GM19372 (cell line): ENCODE measurements at regions not wholly inside any gene's neighbourhood (a gene's known extent, or its start where the extent isn't known, plus 50 kb on each side); places are given as distances from the start of the nearest gene placed in this dataset.

ENCODE experiments used
- ATAC-seq: cut with Tn5 transposase; IDR thresholded peaks from one replicate; pipeline ENCODE4 v1.9.1; 2021; ENCODE audit warnings: mild to moderate bottlenecking, low read depth, moderate library complexity; ENCODE audit not compliant: unreplicated experiment

DNA sequence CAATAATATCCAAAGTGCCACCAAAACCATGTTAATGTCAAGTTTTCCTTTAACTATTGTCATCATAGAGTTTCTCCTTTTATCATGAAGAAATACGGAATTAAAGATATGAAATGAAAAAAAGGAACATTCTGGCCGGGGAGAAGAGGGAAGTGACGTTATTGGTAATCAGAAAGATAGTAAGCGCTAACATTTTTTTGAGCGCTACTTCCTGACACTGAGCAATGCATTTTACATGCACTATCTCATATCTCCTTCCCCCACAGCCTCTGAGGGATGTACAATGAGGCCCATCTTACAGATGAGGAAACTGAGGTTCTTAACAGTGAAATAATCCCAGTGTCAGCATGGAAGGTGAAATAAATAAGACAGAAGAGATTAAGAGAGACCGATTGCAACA lies 410.9 kb downstream of the SOX9 start:
- ATAC-seq = no peak

DNA sequence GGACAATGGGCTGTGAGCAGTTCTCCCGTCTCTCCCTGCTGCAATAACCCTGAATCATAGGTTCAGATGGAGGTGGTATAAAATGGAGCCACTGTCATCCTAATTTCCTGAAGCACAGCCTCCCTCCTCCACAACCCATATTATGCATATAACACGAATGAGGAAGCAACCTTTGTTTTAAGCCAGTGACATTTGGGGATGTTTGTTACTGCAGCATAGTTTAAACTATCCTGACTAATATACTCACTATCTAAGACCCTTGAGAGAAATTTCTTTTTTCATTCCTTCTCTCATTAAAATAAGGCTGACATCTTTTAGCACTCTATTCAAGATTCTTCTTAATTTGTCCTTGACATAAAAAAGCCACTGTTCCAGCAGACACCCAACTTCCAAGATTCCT lies 413.4 kb downstream of the SOX9 start:
- no peak for ATAC-seq

DNA sequence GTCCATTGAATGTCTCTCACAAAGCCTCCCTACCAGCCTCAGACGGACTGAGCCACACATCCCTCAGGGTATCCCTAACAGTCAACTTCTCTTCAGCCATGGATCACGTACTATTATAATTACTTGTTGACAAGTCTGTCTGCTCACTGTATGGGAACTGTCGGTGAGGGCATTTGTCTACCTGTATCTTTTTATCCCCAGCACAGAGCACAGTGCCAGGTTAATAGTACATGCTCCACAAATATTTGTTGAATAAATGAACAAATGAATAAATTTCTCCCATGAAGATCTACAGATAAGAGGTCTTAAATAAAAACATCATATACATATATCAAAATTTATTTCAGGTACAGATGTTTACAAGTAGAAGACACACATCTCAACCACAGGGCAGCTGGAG lies 414.0 kb downstream of the SOX9 start:
- no peak for ATAC-seq

DNA sequence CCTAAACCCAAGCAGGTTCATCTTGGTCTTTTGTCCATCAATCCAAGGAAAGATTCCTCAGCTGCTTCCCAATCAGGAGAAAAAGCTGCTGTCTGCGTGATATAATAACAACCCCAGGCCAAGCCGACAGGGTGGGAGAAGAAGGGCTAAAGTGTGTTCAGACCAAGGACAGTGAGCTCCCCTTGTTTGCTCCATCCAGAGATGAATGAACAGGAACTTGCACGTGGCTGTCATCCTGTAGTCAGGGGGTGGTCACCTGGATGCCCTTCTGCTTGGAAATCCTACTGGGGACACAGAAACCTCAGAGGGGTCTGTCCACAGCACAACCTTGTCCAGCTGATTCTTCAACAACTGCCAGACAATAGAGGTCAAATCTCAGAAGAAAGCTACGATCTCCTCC lies 414.5 kb downstream of the SOX9 start:
- no peak for ATAC-seq

DNA sequence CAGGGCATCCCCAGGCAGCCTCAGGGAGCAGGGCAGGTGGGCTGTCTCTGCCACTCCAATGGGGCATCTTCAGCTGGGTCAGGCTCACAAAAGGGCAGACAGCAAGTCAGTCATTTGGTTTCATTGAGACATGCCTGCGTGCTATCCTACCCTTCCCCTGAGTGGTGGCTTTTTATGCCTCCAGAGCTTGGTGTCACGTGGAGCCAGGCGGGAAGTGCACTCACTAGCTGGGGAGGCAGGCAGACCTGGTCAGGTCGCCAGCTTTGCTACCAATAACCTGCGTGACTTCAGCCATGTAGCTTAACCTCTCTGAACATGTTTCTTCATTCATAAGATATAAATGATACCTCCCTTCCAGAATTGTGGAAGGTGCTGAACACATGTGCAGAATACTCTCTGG lies 415.0 kb downstream of the SOX9 start:
- no peak for ATAC-seq

DNA sequence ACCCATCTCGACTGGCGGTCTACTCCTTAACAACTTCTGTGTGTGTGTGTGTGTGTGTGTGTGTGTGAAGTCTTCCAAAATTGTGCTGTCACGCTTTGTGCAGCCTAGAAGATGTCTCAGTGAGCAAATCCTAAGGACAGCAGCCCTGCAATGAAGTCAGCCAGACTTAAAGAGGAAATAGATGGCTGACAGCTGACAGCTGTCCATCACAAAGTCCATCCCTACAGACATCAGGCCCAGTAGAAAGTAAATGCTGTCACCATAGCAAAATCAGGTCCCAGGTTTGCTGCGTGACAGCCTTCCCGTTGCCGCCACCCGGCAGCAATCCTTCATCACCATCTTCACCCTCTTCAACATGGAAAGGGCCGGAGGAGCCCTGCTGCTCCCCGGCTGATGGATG lies 416.0 kb downstream of the SOX9 start:
- no peak for ATAC-seq

DNA sequence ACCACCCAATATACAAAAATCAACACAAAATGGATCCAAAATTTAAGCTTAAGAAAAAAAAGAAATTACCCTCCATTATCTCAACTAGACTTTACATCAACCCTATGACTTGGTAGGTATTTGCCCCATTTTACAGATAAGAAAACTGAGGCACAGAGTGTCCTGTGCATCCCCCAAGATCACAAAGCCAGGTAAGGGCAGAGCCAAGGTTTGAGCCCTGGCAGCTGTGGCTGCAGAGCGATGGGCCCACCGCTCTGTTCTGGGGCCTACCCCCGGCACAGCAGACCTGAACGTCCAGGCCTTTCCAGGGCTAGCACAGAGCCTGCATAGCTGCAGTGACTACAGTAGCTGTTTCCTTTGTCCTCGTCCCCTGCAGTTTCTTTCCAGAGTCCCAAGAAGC lies 417.6 kb downstream of the SOX9 start:
- no peak for ATAC-seq

DNA sequence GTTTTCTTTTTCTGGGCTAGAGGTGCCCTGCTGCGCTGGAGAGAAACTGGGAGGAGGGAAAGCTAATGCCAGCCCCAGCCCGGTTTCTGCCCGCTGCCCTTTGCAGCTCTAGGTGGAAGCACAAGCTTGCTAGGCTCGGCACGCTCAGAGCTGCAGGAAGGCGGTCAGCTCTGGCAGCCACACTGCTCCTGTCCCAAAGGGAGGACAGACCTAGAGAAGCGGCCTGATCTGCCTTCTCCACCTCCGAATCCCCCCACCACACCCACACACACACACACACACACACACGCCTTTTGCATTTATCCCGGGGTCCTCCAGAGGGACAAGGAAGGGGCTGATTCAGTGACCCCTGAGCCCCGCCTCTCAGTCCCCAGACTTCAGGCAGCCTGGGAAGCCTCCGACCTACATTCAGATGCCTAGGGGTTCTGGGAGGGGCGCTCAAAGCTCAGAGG lies 418.1 kb downstream of the SOX9 start:
- no peak for ATAC-seq

DNA sequence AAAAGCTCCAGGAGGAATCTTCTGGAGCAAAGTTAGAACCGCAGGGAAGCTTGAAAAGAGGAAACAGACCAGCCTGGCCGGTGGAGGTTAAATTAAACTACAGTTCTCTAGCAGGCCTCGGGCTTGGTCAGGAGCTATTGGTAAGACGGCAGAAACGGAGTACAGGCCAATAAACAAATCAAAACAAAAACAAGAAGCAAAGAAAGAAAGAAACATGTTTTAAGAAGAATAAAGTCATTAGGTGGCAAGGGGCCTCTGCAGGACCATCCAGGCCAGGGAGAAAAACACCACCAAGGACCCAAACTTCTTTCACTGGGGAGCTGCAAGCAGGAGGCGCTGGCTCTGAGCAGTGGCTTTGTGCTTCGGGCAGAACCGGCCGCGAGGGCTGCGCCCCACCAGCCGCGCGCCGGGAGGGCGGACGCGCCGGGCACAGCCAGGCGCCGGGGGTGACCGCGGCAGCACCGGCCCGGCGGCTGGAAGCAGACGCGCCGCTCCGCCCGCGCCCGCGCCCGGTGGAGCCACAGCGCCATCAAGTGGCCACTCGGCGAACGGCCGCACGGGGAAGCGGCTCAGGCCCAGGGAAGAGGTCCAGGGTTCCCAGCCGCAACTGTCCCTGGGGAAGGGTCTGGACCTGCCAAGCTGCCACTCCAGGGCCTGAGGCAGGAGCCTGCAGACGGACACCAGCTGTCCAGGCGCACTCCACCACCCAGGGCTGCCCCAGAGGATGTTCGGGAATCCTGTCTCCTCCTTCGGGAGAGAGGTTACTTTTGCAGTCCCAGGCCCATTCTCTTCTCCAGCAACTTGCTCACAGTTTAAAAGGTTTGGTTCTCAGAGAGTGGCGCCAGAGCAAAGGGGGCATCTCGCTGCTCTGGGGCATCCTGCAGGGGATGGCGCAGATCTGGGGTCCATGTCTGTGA lies 419.4 kb downstream of the SOX9 start:
- peak; percentile 74 for ATAC-seq

DNA sequence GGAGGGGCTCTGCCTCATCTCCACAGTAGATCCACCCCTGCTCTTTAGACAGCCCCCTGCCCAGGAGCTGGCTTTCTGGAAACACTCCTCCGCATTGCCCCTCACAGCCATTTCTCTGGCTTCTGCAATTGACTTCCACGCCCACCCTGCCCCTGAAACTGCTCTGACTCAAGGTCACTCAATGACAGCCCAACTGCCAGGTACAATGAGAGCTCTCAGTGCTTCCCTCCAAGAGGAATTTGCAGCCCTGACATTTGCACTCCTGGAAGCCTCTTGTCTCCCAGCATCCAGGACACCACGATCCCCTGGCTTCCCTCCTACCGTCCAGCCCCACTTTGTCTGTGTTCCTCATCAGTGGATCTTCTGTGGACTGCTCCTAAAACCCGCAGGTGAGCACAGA lies 421.5 kb downstream of the SOX9 start:
- ATAC-seq = no peak

DNA sequence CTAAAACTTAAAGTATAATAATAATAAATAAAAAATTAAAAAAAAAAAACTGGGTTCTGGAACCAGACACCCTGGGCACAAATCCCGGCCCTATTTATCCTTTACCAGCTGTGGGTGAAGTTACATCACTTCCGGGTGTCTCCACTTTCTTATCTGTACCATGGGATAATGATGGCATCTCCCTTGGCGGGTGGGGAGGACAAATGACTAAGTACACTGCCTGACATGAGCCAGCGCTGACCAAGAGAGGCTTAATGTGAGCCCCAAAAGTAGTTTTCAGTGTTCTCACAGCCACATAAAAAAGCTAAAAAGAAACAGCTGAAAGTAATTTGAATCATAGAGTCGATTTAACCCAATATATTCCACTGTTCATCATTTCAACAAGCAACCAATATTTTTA lies 424.9 kb downstream of the SOX9 start:
- ATAC-seq = no peak

DNA sequence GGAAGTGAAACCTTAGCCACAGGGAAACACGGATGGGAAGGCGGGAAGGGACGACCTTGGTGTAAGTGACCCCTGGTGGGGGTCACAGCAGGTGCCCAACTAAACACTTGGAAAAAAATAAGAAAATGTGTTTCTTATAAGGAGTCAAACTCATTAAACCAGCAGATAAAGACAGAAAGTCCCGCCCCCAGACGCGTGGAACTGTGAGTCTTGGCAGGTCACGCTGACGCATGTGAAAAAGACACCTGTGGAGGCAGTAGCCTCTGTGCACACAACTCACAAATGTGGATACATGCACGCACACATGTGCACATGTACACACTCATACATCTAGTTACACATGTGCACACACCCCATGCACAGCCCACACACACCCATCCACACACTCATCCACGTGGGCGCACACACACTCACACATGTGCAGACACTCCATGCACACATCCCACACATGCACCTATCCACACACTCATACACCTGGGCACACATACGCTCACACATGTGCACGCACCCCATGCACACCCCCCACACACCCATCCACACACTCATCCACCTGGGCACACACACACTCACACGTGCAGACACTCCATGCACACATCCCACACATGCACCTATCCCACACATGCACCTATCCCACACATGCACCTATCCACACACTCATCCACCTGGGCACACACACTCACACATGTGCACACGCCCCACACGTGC lies 432.4 kb downstream of the SOX9 start:
- ATAC-seq = no peak

DNA sequence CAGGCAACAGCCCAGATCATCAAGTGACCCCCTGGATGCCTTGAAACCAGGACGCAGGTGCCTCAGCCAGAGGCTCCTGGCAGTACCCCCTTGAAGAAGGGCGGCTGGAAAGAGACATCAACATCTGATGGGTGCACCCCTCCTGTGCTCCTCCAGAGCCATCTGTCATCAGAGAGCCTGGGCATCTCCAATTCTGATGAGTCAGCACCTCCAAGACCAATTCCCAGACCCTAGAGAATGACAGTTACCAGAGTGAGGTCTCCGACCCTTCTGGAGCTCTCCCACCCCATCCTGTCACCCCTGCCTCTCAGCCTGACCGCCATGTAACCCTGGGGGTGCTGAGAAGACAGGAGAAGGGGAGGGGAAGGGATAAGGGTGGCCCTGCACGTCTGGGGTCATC lies 433.7 kb downstream of the SOX9 start:
- no peak for ATAC-seq

DNA sequence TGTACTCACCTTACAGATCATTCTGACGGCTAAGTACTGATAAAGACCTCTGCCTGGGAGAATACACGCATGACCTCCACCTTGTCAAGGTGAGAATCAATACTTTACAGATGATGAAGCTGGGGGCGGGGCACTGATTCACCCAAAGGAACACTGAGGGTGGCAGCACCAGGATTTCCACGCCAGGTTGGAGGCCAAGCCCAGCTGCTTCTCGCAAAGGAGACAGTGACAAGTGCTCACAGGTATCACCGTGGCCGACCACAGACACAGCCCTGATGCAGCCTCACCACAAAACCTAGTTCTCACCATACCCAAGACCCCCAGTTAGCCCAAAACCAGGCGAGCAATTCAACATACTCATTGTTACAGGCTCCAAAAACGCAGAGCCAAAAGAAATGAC lies 434.2 kb downstream of the SOX9 start:
- ATAC-seq = no peak

DNA sequence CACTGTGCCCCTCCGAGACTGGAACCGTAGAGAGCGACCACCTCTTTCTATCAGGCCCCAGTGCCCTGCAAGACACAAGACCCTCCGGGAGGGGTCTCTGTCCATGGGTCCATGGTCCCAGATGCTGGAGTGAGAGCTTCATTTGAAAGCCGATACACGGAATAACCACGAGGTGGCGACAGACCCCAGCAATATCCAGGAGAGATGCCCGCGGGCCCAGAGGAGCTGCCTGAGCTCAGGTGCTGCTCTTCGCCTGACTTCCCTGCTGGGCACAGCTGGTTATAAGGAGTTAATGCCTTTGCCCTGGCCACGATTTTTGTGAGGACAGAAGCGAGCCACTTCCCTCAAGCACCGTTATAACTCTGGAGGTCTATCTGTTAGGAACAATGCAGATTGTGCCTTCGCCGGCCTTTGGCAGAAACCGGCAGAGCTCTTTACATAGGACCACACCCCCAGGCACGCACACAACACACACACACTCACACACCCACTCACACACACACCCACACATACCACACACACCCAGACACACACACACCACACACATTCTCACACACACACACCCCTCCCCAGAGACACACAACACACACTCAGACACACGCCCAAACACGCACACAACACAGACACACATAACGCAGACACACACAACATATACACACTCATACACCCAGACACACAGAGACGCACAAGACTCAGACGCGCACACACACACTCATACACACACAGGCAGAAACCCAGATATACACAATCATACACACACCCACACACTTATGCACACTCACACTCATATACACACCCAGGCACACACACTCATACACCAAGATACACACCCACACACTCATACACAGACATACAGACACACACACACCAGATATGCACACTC lies 436.4 kb downstream of the SOX9 start:
- peak; percentile 52 for ATAC-seq

DNA sequence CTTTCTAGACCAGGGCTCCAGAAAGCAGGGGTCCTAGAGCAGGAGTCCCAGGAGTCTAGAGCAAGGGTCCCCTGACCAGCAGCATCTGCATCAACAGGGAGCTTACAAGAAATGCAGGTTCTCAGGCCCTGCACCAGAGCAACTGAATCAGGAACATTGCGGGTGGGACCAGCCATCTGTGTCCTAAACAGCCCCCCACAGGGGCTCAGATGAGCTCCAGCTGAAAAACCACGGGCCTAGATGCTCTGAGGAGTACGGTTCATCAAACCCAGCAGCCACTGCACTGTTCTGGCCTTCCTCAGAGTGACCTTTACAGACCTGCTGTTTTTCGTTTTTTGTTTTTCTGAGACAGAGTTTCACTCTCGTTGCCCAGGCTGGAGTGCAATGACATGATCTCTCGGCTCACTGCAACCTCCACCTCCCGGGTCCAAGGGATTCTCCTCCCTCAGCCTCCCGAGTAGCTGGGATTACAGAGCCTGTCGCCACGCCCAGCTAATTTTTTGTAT lies 438.2 kb downstream of the SOX9 start:
- ATAC-seq = no peak

DNA sequence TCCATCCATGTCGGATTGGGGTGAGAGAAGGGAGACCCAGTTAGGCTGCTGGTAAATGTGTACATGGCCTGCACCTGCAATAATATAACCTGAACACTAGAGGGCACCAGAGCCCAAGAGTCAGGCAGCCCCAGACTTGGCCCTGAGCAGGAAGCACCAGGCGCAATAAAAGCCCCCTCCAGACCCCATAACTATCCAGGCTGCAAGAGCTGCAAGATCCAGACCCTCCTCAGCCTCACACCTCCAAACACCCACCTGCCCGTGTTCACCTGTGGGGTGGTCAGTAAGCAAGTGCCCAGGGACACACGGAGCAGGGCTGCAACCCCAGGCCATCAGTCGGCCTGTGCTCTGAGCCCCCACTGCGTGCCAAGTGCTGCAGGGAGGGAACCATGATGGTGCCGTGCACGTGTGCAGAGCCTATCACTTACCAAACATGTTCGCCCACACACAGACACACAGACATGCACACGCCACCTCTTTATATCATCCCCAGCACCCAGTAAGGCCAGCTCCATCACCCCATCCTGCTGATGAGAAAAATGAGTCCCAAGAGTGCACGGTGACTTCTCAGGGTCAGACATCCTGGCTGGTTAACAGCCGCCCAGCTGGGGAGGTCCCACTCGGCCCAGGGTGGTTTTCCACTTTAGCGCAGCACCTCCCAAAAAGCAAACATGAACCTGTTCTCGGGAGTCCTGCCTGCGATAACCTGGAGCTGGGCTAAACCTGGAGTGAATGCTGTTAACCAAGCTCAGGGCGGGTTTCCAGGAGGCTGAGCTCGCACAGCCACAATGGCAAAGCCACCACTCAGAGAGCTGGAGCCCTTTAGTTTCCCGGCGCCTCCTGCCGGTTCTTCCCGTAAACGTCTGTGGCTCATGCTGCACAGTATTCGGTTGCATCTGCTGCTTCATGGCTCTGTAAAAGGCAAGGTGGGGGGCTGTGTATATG lies 439.8 kb downstream of the SOX9 start:
- ATAC-seq = peak; percentile 72

DNA sequence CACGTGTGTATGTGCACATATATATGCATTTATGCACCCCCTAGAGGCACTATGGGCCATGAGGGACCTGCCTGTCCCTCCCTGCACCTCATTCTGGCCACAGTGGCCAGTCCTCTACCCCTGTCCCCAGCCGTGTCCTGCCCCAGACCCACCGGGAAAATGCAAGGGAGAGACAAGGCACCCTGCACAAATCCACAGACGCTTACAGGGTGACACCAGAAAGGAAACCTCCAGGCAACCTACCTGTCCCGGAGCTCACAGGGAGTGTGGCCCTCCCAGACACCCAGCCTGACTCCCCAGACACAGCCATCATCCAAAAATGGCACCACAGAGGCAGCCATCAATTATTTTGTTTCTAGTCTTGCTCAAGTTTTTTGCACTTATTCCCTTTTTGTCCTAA lies 440.4 kb downstream of the SOX9 start:
- ATAC-seq = no peak

DNA sequence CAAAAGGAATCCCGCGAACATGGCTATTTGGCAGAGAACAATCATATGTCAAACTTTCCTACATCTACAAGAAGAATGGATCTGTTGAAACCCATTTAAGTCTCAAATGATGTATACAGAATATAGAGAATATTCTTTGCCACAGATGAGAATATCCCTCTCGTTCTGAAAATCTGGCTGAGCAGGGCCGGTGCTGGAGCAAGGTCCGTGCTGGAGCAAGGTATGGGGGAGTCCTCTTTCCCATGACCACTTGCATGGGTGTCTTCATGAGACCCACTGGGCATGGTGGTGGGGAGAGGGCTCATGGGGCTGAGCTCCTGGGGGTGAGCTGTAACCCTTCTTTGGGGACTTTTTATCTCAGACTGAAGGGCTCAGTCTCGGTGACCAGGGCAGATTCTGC lies 440.9 kb downstream of the SOX9 start:
- no peak for ATAC-seq
